AG04450 (cell line): ENCODE measurements at regions not wholly inside any gene's neighbourhood (a gene's known extent, or its start where the extent isn't known, plus 50 kb on each side); places are given as distances from the start of the nearest gene placed in this dataset.

Experiments used
- CTCF ChIA-PET: fragments of 300-600, 350-600 bp; formaldehyde crosslinking; extraction: SDS; loops from one replicate; lab custom pipeline; 2022; ENCODE audit warnings: antibody characterized with exemption, inconsistent platforms; lab: Charles Lee
- POLR2A ChIA-PET: fragments of 350-600 bp; formaldehyde crosslinking; extraction: SDS; loops from one replicate; lab custom pipeline; 2021; ENCODE audit warnings: antibody characterized with exemption, inconsistent platforms; lab: Yijun Ruan, JAX
- DNase-seq: peaks from one replicate; pipeline ENCODE4 v3.0.0-alpha.2; 2011; ENCODE audit warnings: low read depth, low spot score
- H3K27ac ChIP-seq: one replicate; pipeline ENCODE4 v1.5.1; 2012; ENCODE audit warnings: low read depth, low read length, control low read depth
- H3K27me3 ChIP-seq: one replicate; pipeline ENCODE4 v1.6.0; 2012; ENCODE audit warnings: low read length; ENCODE audit not compliant: control insufficient read depth, insufficient read depth
- H3K4me3 ChIP-seq: 2 replicates; pipeline ENCODE4 v1.5.1; 2011; ENCODE audit warnings: mild to moderate bottlenecking, low read depth, low read length, control low read depth
- H3K9me3 ChIP-seq: 2 replicates; pipeline ENCODE4 v1.5.1; 2012; ENCODE audit warnings: low read length; ENCODE audit not compliant: control insufficient read depth, insufficient read depth
- TF ChIP-seq, protein P1 (sequence below): IDR thresholded peaks from 2 replicates; pipeline ENCODE4 v1.5.1; 2011; ENCODE audit warnings: low read depth, low read length, control low read depth, inconsistent platforms

DNA sequence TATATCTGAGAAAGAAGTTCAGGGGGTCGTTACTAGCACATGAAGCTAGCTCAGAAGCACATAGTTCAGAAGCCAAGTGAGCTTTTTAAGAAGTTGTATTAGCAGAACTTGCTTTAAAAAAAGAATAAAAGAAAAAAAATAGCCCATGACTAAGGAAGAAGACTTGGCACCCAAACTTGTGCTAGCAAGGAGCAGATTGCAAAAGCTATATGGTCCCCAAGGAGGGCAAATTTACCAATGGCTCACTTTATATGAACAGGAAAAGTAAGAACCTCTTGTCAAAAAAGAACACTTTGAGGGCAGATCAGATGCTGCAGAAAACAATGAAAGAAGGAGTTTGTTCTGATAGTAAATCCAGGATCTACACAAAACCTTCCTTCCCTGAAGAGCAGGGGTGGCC is 486.5 kb upstream of the ACVR2A start:
- Histone ChIP-seq H3K27ac (no peak overlapping the region), H3K4me3 (no peak overlapping the region), H3K27me3 (no peaks in the 10 kb centered on the region), H3K9me3 (no peaks in the 10 kb centered on the region)
- DNase-seq: no peak
- TF ChIP-seq, protein P1, sequence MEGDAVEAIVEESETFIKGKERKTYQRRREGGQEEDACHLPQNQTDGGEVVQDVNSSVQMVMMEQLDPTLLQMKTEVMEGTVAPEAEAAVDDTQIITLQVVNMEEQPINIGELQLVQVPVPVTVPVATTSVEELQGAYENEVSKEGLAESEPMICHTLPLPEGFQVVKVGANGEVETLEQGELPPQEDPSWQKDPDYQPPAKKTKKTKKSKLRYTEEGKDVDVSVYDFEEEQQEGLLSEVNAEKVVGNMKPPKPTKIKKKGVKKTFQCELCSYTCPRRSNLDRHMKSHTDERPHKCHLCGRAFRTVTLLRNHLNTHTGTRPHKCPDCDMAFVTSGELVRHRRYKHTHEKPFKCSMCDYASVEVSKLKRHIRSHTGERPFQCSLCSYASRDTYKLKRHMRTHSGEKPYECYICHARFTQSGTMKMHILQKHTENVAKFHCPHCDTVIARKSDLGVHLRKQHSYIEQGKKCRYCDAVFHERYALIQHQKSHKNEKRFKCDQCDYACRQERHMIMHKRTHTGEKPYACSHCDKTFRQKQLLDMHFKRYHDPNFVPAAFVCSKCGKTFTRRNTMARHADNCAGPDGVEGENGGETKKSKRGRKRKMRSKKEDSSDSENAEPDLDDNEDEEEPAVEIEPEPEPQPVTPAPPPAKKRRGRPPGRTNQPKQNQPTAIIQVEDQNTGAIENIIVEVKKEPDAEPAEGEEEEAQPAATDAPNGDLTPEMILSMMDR: no peak
- CTCF ChIA-PET: no interaction called here
- POLR2A ChIA-PET: no interaction called here

GRCh38 chr2:147356157-147356556 is 488.7 kb upstream of the ACVR2A start:
- H3K27me3 ChIP-seq: no peaks in the 10 kb centered on the region
- H3K4me3 ChIP-seq: no peak overlapping the region
- ChIA-PET CTCF (no interaction called here), POLR2A (no interaction called here)
- no peak overlapping the region for H3K27ac ChIP-seq
- H3K9me3 ChIP-seq: no peaks in the 10 kb centered on the region
- TF ChIP-seq, protein P1: no peak
- DNase-seq: no peak

- ChIA-PET POLR2A (no interaction called here), CTCF (interaction anchor here (0.6 kb wide), 1 partner anchor 99 kb away, joined by 4 read pairs; no protein-coding TSS in a partner anchor)
- no peak for DNase-seq
- Histone ChIP-seq H3K9me3 (no peaks in the 10 kb centered on the region), H3K27me3 (no peaks in the 10 kb centered on the region), H3K4me3 (no peak overlapping the region), H3K27ac (no peak overlapping the region)
- TF ChIP-seq, protein P1: no peak
Measured at GRCh38 chr2:147355706-147356105, 489.1 kb upstream of the ACVR2A start.

- ChIA-PET CTCF (no interaction called here), POLR2A (no interaction called here)
- no peak overlapping the region for H3K4me3 ChIP-seq
- TF ChIP-seq, protein P1: no peak
- no peaks in the 10 kb centered on the region for H3K27me3 ChIP-seq
- no peak for DNase-seq
- no peaks in the 10 kb centered on the region for H3K9me3 ChIP-seq
- H3K27ac ChIP-seq: no peak overlapping the region
Measured at GRCh38 chr2:147353072-147353381, 491.8 kb upstream of the ACVR2A start.

DNA sequence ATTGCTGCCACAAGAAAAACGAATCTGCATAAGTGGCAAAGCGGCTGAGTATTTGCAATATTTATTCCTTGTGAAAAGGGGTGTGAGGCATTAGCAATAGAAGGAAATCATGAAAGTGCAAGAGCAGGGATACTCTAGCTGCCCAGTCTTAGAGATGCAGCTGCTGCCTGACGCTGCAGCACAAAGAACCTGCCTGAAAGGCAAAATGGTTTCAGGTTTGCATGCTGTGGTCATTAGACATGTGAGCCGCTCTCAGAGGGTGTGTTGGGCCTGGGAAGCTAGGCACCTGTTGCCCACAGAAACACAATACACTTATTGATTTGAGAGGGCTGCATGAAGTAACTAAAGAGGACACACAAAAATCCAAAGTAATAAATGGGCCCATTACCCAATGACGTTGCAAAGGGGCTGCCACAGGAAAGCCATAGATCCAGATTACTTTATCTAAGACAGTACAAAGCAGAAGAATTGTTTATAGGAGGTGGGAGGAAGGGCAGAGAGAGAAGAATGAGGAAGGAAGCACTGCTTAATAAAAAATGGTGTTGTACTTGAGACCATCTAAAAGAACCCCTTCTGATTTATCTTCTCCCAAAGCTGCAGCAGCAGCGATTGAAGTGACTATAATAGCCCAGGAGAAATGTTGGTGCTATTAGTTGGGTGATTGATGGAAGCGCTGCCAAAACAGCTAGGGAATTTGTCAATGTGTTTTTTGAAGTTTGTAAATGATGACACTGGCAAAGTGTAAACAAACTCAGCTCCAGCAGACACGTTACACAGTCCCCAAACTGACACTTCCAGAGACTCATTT is 492.4 kb upstream of the ACVR2A start:
- TF ChIP-seq, protein P1: no peak
- Histone ChIP-seq H3K27me3 (no peaks in the 10 kb centered on the region), H3K27ac (no peak overlapping the region), H3K9me3 (no peaks in the 10 kb centered on the region), H3K4me3 (no peak overlapping the region)
- ChIA-PET CTCF (interaction anchor here (0.6 kb wide), 1 partner anchor 42 kb away, joined by 3 read pairs; no protein-coding TSS in a partner anchor), POLR2A (no interaction called here)
- no peak for DNase-seq
